NCI-H526 treated with DMSO at 0.1 percent for 48 hours (cell line): ENCODE measurements at regions not wholly inside any gene's neighbourhood (a gene's known extent, or its start where the extent isn't known, plus 50 kb on each side); places are given as distances from the start of the nearest gene placed in this dataset.
"Not testable (repeated sequence)": the region's sequence is repeated elsewhere in the genome, so short reads cannot be mapped to it uniquely, and the experiment has no call there.

Experiments used
- DNase-seq: peaks from one replicate; lab custom pipeline; 2025; lab: John Stamatoyannopoulos, UW

DNA sequence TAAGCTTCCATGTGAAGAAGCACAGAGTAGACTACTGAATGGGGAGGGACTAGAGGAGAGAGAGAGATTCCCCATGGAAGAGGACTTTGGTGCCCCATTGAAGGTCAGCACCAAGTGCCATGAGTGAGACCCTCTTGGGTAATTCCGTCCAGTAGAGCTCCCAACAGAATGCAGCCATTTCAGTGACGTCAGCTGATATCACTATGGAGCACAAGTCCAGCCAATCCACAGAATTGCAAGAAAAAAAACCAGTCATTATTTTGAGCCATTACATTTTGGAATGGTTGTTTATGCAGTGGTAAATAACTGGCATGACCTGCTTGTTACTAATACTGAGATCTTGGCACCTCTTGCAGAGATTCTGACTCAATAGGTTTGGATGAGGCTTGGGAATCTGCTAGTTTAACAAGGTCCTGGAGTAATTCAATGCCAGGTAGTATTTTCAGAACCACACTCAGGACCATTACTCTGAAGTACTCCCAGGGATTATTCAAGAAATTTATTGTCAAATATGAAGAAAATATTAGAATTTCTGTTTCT is 52.6 kb upstream of the SP8 start:
- no peak for DNase-seq

GRCh38 chr7:20839987-20840386 is 53.3 kb upstream of the SP8 start:
- no peak for DNase-seq

DNA sequence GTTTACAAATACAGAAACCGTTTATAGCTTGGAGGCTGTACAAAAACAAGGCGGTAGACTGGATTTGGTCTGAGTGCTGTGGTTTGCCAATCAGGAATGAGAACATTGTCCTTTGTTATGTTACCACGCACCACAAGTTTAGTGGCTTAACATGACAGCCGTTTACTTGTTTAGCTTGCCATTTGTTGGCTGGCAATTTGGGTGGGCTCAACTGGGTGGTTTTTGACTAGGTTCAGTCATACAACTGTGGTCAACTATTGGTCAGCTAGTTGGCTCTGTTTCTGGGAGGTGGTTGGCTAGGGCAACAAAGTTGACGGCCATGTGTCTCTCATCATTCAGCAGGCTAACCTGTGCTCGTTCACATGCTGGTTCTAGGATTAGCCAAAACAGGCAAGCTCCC is 60.1 kb upstream of the SP8 start:
- no peak for DNase-seq

GRCh38 chr7:20858951-20859350 is 72.3 kb upstream of the SP8 start:
- no peak for DNase-seq

GRCh38 chr7:20861468-20861867 is 74.8 kb upstream of the SP8 start:
- DNase-seq, result no peak

DNA sequence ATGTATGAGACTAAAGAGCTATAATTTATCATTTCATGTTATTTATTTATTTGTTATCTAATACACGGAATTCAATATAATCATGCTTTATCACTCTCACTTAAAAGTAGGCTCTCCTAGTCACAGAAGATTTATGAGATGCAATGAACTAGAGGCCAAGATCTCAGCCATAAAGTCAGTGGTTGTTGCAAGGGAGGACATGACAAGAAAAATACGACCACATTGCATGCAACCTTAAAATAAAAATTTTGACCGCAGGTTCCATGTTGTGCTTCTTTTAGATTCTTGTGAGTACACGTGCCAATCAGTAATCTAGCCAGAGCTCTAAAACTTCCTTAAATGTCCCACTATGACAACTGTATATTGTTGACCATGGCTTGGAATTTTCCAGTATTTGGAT is 75.9 kb upstream of the SP8 start:
- DNase-seq, result no peak

DNA sequence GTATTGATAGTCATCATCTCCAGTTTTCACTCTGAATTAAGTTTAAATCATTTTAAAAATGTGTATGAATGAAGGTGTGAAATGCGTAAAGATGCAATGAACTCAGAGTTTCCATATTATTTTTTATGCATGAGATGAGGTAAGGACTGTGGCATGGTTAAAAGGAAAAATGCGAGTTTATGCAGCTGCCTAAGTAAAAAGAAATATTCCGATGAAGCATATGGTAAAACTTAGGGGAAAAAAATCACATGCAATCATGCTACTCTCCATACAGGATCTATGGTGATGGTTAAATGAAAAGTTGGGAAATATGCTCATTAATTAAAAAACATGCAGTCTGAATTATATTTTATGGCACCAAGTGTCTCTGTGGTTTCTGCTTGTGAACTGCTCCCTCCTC is 77.5 kb upstream of the SP8 start:
- no peak for DNase-seq

GRCh38 chr7:20865684-20866083 is 79.0 kb upstream of the SP8 start:
- no peak for DNase-seq

DNA sequence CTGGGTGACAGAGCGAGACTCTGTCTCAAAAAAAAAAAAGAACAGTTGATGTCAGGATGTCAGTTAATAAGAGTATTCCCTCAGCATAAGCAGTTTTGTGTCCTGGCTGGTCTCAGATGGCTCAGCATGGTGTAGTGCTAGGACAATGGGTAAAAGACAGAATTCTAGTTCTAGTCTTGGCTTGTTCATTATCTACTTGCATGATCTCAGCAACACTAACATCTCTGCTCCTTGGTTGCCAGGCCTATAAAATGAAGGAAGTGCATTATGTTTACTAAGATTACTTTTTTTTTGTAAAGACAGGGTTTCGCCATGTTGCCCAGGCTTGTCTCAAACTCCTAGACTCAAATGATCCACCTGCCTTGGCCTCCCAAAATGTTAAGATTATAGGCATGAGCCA is 84.3 kb upstream of the SP8 start:
- no peak for DNase-seq

DNA sequence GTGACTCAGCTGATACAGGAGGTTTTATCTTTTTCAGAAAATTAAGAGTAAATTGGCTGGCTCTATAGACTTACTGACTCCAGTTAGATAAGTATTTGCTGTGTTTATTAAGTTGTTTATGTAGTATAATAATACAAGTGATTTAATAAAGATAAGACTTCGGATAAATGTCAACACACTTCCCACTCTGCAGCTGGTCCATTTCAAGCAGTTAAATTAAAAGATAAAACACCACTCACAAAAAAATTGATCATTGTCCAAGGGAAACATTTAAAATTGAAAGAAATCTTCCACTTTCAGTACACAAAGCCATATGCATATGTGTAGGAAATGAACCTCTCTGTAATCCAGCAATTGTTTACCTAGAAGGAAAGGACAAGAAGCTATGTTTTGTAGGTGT is 106.1 kb upstream of the SP8 start:
- no peak for DNase-seq

GRCh38 chr7:20894806-20895205 is 108.1 kb upstream of the SP8 start:
- no peak for DNase-seq

DNA sequence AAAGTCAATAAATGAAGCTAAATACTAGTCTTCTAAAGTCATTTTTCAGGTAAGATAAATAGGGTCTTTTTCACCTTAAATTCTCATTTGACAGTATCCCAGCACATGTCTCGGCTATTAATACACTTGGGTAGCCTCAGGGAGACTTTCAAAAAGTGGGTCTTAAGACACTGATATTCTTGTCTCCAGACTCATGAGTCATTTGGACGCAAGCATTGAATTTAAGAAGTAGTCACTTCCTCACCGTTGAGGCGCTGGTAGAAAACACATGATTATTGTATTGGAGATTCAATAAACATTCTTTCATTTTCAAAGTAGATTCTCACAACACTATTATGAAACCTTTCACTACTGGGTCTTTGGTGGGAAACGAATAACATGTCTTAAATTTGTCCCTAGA is 108.9 kb upstream of the SP8 start:
- no peak for DNase-seq

DNA sequence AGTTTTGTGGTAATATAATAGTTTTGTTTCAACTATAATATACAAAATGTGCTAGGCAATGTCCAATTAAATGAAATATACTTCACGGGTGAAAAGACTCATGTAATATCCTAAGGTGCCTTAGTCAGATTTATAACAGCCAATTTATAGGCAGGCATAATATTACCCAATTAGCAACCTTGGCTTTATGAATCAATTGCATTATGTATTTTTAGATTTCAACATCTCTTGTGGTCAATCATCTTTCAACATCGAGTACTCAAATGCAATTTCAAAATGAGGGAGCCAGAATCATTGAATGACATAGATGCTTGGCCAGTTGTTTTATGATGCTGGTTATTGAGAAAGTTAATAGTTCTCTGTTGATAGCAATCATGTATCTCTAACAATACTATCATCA is 110.3 kb upstream of the SP8 start:
- DNase-seq, result no peak

- no peak for DNase-seq
Observed at GRCh38 chr7:20906801-20907453, 120.2 kb upstream of the SP8 start.

DNA sequence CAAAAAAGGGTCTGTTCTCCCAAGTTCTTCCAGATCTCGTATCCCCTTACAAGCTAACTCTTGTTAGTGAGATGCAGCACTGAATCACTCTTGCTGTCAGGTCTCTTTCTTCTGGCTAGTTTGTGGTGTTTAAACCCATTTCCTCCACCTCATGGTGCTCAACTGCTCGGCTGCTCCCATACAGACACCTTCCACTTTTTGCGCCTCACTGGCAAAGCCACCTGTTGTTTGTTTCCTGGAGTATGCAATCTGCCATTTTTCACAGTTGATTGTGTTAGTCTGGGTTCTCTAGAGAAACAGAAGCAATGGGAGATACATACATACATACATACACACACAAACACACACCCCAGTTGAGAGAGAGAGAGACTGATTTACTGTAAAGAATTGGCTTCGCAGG is 124.4 kb upstream of the SP8 start:
- DNase-seq, result no peak

DNA sequence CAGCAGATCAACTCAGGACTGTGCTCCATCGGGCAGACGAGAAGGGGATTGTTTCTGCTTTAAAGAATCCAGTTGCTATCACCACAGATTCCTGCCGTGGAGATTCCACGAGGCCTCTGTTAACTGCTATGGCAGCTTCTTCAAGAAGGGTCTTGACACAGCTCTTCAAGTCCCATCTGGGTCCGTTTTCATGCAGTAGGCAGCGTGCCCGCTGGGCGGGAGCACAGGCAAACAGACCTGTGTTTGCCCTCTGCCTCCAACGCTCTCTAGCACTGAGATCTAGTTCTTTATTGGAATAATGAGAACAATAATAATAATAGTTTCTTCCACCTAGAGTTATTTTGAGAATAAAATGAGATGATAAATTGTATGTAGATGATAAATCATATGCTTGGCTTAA is 127.2 kb upstream of the SP8 start:
- DNase-seq, result no peak

DNA sequence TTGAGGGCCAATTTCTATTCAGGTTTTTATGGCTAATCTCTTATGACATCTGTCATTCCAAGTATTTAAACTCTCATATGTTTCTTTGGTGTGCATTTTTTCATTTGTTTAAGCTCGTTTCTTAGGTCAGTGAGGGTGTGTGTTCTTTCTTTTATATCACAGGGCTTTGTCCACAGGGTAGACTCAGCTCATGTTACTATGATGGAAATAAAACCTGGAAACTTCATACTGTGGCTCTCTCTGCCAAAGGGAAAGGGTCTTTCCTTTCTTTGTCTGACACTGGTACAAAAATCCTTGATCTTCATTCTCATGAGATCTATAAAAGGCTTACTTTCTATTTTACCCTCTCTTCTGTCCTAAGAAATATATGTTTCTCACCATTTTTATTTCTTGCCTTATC is 129.6 kb upstream of the SP8 start:
- DNase-seq, result no peak

GRCh38 chr7:20917603-20918002 is 130.9 kb upstream of the SP8 start:
- DNase-seq, result no peak

DNA sequence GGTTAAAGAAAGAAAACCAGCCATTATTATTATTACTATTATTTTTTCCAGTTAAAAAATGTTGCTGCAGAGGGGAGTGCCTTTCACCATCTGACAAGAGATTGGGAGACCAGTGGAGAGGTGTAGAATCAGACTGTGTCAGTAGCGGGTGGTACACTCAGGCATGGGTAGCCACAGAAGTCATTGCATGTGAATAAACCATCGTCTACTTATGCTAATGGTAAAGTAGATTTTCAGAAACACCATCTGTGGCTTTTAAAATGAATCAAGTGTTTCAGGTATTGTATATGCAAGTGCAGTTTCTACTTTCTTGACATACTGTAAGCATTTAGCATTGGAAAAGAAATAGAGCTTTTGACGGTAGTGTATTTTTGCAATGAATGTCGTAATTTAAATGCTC is 131.5 kb upstream of the SP8 start:
- no peak for DNase-seq

DNA sequence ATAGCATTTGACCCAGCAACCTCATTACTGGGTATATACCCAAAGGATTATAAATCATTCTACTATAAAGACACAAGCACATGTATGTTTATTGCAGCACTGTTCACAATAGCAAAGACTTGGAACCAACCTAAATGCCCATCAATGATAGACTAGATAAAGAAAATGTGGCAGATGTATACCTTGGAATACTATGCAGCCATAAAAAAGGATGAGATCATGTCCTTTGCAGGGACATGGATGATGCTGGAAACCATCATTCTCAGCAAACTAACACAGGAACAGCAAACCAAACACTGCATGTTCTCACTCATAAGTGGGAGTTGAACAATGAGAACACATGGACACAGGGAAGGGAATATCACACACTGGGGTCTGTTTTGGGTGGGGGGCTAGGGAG is 140.5 kb upstream of the SP8 start:
- DNase-seq, result not testable (repeated sequence)

- no peak for DNase-seq
Observed at GRCh38 chr7:20927976-20928375, 141.3 kb upstream of the SP8 start.

DNA sequence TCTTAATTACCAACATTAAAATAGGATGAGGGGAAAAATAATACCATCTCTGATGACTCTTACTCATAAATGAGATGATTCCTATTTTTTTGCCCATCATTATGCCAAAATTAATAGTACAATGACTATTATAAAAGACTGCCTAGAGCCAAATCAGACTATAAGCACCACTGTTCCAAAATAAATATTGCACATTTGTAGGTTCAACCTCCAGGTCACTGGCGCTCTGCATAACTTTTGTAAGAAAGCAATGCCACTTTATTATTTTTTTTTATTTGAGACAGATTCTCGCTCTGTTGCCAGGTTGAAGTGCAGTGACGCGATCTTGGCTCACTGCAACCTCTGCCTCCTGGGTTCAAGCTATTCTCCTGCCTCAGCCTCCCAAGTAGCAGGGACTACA is 142.5 kb upstream of the SP8 start:
- no peak for DNase-seq

DNA sequence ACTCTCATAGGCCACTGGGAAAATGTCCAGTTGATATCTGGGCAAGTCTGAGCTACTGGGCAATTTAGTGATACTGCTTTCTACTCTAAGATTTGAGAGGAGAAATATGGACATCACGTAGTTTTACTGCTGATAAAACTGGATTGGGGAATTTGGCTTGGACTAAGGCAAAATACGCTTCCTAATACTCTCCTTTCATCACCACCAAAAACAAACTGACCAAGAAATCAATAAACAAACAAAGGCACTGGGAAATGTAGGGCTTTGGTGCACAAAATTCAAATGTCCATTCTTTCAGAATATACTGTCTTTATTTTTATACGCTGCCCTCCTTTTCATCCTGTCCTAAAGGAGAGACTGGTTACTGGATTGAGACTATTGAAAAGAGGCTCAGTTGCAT is 145.1 kb upstream of the SP8 start:
- no peak for DNase-seq

DNA sequence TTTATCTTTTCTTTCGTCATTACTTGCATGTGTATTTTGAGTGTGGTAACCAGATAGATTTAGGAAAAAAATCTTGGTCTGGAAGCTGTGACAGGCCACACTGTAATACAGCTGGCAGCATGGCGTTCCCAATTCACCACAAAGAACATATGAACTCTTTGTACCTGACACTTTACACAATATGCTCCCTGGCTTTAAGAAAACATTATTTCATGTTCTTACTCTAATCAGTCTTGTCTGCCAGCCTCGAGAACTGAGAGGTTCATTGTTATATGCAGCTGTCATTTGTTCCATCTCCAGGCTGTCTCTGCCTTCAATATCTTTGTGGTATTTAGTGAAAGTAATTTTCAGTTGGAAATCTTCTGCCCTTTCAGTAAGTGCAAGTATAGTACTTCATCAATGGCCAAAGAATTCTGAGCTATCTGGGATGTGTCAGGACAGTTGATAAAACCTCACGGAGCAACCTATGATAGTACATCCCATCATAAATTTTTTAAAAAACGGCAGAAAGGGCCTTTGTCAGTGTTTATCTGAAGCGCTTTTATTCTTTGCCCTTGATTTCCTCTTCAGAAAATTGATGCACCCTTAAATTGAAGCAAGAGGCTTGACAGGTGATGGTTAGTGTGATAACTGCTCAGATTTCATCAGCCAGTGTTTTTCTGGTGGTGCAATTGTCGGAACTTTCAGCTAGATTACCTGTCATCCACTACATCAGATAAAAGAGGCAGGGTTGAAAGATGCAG is 146.3 kb upstream of the SP8 start:
- no peak for DNase-seq
